Activated CD4-positive, alpha-beta T cell treated with anti-CD3 and anti-CD28 coated beads, Interleukin-2, Interleukin-6, amounts not matched to agents 100 ng/mL and 50 ng/mL, durations not matched to agents 16 hours and 8 hours (primary cell): ENCODE measurements at regions not wholly inside any gene's neighbourhood (a gene's known extent, or its start where the extent isn't known, plus 50 kb on each side); places are given as distances from the start of the nearest gene placed in this dataset.

Experiments used
- DNase-seq: peaks from one replicate; pipeline ENCODE4 v3.0.0-alpha.2; 2020

DNA sequence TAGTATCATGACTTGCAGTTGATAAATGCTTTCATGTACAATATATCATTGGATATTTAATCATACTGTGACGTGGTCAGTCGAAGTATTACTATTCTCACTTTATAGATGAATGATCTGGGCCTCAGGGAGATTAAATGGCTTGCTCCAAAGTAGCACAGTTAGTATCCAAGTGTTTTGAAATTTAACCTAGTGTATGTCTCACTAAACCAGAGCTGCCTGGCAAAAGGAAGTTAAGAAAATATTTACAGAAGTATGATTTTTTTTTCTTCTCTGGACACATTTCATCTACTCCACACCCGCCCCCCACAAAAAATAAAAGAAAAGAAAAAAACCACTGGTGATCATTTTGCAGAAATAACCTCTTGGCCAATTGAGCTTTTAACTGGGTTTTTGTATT is 71.9 kb upstream of the CXADR start:
- no peak for DNase-seq

DNA sequence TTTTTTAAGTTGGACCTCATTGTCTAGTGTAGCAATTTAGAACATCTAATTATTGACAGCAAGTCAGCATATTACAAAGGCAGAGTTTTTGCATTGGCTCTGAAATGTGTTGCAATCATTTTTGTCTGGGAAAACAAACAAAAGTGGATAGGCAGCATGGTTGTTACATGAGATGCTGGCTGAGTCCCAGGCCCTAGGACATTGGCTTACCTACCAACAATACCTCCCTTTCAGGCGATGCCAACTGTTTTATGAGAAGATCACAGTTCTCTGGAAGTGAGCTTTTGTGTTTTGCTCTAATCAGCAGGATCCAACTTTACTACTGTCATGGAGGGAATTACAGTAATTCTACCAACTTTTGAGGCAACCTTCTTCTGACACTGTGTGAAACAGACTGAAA is 71.5 kb upstream of the CXADR start:
- DNase-seq: no peak

DNA sequence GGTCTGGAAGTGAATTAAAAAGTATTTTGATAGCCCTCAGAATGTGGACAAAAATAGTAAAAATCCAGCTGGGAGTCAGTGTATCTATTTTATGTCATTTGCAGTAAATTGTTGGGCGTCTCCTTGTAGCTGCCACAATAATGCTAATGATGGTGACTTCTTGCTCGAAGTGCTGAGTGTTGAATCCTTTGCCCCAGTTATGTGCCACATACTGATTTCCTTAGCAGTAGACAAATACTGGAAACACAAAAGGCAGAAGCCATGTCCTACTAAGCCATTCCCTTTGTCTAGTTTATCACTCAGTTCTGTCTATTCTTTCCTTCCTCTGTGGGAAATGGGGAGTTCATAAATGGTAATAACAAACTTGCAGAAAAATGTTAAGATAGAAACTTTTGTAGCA is 70.7 kb upstream of the CXADR start:
- no peak for DNase-seq

DNA sequence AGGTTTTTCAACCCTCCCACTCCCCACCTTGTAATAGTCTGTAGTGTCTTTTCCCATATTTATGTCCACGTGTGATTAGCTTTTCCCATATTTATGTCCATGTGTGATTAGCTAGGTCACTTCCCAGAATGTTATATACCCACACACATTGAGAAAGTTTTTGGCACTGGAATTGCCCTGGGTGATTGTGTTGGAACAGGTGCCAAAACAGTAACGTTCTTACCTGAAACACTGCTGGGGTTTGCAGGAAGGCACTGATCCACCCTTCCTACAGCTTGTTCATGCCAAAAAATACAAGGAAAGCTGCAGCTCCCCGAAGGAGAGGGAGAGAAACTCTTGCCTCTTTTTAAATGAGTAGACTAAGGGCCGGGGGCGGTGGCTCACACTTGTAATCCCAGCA is 68.0 kb upstream of the CXADR start:
- no peak for DNase-seq

DNA sequence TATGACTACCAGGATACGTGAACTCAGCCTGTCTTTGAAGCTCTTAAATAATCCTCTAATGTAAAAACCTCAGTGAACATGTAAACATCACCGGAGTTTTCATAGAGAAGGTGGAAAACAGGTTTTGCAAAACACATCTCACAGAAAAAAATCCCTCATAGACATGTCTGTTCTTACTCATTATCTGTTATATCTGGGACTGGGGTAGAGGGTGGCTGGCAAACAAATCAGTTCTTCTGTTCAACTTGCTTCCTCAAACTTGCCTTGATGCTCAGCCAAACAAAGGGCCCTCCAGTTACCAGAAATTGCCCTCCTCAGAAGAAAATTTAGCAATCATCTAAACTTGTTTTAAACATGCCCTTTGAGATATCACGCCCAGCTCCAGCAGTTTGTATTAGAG is 66.1 kb upstream of the CXADR start:
- no peak for DNase-seq

DNA sequence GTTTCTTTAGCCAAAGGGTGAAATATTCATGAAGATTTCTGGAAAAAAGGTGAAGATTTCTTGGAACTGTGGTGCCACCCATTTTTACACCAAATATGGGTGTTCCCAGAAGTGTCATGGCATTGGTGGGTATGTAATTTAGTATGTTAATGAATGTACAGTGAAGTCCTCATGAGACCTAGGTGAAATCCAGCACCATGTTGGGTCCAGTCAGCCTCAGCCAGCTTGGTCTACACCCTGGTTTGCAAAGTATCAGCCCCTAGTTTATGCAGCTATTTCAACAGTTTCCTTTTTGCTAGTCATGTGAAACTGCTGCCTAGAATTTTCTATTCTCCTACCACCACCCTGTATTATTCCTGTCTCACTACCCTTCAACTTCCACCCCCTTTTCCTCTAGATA is 63.1 kb upstream of the CXADR start:
- no peak for DNase-seq

DNA sequence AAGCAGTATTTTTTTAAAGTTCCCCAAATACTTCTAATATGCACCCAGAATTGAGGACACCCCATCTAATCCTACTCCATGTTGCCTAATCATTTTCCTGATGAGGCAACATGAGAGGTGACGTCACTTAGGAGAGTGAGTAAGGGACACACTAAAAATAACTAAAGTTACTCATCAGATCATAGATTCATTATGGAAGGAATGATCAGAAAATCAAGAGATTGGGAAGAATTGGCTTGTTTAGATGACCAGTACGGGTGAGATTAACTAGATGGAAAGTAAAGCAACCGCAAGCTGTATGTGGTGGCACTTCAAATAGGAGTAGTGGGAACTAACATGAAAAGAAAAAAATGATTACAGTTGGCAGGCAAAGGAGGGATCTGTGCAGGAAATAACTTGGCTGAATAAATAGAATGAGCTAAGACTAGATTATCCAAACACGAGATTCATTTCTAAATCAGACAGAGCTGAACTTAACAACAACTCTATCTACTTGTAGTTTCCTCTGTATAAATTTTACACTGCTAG is 61.4 kb upstream of the CXADR start:
- DNase-seq: no peak

DNA sequence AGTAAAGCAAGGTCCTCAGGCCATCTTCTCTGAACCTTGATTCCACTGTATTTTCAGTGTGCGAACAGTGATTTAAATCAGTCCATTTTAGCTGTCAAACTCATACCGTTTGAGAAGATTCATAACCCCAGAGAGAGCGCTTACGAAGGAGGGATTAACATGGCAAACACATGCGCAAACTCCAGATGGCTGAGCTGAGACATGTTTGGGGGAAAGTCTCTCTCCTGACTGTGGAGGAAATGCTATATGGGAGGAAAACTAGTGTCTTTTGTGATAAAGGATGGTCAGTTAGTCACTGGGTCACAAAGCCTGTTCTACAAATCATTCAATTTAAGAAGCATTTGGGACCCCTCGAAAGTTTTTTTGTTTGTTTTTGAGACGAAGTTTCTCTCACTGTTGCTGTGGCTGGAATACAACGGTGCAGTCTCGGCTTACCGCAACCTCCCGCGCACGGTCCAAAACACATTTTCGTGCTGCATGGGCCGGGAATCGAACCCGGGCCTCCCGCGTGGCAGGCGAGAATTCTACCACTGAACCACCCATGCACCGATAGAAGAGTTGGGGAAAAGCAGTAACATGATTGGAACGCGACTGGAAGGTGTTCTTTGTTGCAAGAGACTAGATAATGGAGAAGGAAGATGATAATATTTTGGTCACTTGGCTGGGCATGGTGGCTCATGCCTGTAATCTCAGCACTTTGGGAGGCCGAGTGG is 58.4 kb upstream of the CXADR start:
- DNase-seq: peak; percentile 85

DNA sequence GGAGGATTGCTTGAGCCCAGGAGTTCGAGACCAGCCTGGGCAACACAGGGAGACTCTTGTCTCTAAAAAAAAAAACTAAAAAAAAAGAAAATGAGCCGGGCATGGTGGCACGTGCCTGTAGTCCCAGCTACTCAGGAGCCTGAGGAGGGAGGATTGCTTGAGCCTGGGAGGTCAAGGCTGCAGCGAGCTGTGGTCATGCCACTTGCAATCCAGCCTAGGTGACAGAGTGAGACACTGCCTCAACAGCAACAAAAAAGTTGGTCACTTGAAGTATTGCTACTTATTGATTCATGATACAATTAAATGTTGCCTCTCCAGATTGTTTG is 57.9 kb upstream of the CXADR start:
- DNase-seq: no peak

DNA sequence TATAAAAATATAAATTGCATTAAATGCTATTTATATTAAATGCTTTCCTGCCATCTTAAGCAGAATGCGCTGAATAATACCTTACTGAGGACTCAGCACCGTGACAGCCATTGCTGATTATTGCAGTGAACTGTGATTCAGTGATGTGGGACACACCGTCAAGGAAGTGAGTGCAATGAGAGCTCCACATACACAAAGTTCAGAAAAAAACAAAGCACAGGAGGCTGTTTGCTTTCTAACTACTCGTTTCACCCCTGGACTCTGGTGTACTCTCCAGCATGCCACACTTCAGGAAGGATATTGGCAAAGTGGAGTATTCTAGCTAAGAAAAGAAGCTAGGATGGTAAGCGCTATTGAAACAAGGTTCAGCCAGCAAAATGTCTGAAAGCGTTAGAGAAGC is 57.4 kb upstream of the CXADR start:
- DNase-seq: no peak

DNA sequence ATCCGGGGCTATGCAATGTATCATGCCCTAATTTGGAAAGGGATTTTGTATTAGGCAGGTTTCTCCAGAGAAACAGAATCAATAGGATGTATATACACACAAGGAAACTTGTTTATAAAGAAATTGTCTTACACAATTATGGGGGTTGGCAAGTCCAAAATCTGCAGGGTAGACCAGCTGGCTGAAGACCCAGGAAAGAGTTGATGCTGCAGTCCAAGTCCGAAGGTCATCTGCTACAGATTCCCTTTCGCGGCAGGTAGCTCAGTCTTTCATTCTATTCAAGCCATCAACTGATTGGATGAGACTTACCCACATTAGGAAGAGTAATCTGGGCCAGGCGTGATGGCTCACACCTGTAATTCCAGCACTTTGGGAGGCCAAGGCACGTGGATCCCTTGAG is 54.6 kb upstream of the CXADR start:
- DNase-seq: no peak

DNA sequence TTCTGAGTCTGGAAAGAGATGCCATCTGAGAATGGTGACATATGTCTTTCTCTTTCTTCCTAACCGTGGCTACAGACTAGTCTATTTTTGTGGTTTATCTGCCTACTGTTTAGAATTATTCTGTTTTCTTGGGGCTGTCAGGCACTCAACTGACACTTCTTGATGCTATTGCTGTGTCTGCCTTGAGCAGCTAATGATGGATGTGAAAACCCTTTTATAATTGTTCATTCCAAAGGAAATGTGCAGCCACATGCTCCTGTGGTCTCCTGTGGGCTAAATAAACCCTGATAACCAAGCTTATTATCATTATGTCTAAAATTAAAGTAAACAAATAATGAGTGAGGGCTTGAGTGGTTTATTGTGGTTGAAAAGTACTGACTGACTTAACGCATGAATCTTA is 52.7 kb upstream of the CXADR start:
- DNase-seq: no peak

DNA sequence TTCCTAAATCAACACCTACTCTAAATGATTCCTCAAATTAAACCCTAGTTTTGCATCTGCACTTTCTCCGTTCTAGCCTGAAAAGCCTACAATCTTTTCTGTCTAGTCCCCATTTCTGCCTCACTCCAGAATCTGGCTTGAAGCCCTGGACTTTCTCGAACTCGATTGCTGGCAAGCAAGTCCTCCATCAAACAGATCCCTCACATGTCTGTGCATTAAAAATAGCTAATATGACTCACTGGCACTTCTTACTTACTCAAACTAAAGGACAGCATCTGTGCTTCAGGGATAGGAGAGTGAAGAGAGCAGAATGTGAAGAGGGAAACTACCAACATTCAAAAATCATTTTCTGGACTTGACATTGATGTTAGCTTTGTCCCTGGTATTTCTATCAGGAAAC is 51.8 kb upstream of the CXADR start:
- no peak for DNase-seq

DNA sequence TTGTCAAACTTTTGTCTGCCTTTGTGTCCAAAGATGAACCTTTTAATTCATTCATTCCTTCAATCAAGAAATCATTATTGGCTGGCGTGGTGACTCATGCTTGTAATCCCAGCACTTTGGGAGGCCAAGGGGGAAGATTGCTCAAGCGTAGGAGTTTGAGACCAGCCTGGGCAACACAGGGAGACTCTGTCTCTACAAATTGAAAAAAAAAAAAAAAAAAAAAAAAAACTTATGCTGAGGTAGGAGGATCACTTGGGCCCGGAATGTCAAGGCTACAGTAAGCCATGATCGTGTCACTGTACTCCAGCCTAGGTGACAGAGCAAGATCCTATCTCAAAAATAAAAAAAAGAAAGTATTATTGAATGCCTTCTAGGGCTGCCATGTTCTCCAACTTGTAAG is 51.3 kb upstream of the CXADR start:
- no peak for DNase-seq

DNA sequence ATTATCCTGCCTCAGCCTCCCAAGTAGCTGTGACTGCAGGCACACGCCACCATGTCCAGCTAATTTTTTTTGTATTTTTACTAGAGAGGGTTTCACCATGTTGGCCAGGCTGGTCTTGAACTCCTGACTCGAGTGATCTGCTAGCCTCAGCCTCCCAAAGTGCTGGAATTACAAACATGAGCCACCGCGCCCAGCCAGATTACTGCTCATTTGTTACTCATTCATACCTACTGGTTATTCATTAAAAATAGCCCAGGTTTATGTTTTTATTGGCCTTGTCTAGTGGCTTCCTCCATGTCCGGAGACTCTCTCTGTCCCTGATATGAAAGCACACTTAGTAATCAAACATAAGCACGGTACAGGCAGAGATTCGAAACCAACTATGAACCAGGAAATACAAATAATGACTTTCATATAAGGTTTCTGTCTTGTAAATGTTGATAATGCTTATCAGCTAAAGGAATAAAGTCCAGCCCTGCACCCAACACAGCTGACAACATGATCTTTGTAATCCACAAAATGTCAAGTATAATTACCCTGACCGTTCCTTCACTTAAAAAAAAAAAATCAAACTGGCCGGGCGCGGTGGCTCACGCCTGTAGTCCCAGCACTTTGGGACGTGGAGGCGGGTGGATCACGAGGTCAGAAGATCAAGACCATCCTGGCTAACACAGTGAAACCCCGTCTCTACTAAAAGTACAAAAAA is 50.4 kb upstream of the CXADR start:
- no peak for DNase-seq
